Smooth muscle cell (in vitro differentiated cells): ENCODE measurements at regions not wholly inside any gene's neighbourhood (a gene's known extent, or its start where the extent isn't known, plus 50 kb on each side); places are given as distances from the start of the nearest gene placed in this dataset.

Experiments used
- DNase-seq: peaks from one replicate; lab custom pipeline; 2025; ENCODE audit not compliant: unreplicated experiment; lab: John Stamatoyannopoulos, UW
- H2AFZ ChIP-seq: fragments of 200-600 bp; sonication (generic); 2 replicates; pipeline ENCODE4 v1.6.0; 2016; ENCODE audit warnings: antibody characterized with exemption, low read depth, mild to moderate bottlenecking
- H3F3A ChIP-seq: fragments of 200-600 bp; sonication (generic); 2 replicates; pipeline ENCODE4 v1.6.0; 2017; ENCODE audit warnings: antibody characterized with exemption, low read depth
- H3K27ac ChIP-seq: fragments of 200-600 bp; sonication (generic); 2 replicates; pipeline ENCODE4 v1.5.1; 2016; ENCODE audit warnings: low read depth, mild to moderate bottlenecking
- H3K27me3 ChIP-seq: fragments of 200-600 bp; sonication (generic); 2 replicates; pipeline ENCODE4 v1.6.1; 2016; ENCODE audit warnings: low read depth, mild to moderate bottlenecking
- H3K36me3 ChIP-seq: fragments of 200-600 bp; sonication (generic); 2 replicates; pipeline ENCODE4 v1.5.1; 2016; ENCODE audit warnings: low read depth
- H3K4me1 ChIP-seq: fragments of 200-600 bp; sonication (generic); 2 replicates; pipeline ENCODE4 v1.5.1; 2016; ENCODE audit warnings: low read depth
- H3K4me2 ChIP-seq: fragments of 200-600 bp; sonication (generic); 2 replicates; pipeline ENCODE4 v1.6.0; 2016; ENCODE audit warnings: mild to moderate bottlenecking
- H3K4me3 ChIP-seq: fragments of 200-600 bp; sonication (generic); 2 replicates; pipeline ENCODE4 v1.5.1; 2016; ENCODE audit warnings: mild to moderate bottlenecking
- H3K79me2 ChIP-seq: fragments of 200-600 bp; sonication (generic); 2 replicates; pipeline ENCODE4 v1.6.0; 2016; ENCODE audit warnings: low read depth, mild to moderate bottlenecking
- H3K9ac ChIP-seq: fragments of 200-600 bp; sonication (generic); 2 replicates; pipeline ENCODE4 v1.6.0; 2016; ENCODE audit warnings: low read depth
- H3K9me3 ChIP-seq: fragments of 200-600 bp; sonication (generic); replicated peaks from 2 replicates; pipeline ENCODE4 v1.5.1; 2016; ENCODE audit warnings: low read depth
- H4K20me1 ChIP-seq: fragments of 200-600 bp; sonication (generic); 2 replicates; pipeline ENCODE4 v1.6.0; 2016; ENCODE audit warnings: low read depth
- WGBS: methylation state at CpG from one replicate; pipeline ENCODE4 v1.1.7; 2016; ENCODE audit warnings: low lambda C conversion rate; 5-methylcytosine and 5-hydroxymethylcytosine counted together
- TF ChIP-seq, protein P1 (sequence below): fragments of 200-600 bp; sonication (generic); IDR thresholded peaks from 2 replicates; pipeline ENCODE4 v1.5.1; 2017; ENCODE audit warnings: borderline replicate concordance, mild to moderate bottlenecking, antibody characterized with exemption; ENCODE audit not compliant: insufficient read depth, poor library complexity, severe bottlenecking

DNA sequence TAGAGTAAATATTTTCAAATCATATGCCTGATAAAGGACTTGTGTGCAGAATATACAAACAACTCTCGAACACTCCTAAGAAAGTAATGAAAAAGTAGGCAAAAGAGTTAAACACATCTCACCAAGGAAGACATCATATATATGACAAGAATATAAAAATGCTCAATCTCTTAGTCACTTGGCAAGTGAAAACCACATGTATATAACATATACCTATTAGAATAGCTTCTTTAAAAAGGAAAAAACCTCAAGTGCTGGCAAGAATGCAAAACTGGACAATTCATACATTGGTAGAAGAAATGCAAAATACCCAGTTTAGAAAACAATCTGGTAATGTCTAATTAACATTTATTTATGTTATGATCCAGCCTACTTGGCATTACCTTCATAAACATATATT lies 146.6 kb upstream of the DGKB start:
- no peaks in the 10 kb centered on the region for H3K79me2 ChIP-seq
- no peaks in the 10 kb centered on the region for H3K36me3 ChIP-seq
- H3K27me3 ChIP-seq, result no peaks in the 10 kb centered on the region
- H3K4me2 ChIP-seq, result no peak overlapping the region
- no peak overlapping the region for H3K9ac ChIP-seq
- no peaks in the 10 kb centered on the region for H4K20me1 ChIP-seq
- no peak overlapping the region for H2AFZ ChIP-seq
- no peaks in the 10 kb centered on the region for H3K9me3 ChIP-seq
- no peak overlapping the region for H3K27ac ChIP-seq
- no peak for DNase-seq
- TF ChIP-seq, protein P1, sequence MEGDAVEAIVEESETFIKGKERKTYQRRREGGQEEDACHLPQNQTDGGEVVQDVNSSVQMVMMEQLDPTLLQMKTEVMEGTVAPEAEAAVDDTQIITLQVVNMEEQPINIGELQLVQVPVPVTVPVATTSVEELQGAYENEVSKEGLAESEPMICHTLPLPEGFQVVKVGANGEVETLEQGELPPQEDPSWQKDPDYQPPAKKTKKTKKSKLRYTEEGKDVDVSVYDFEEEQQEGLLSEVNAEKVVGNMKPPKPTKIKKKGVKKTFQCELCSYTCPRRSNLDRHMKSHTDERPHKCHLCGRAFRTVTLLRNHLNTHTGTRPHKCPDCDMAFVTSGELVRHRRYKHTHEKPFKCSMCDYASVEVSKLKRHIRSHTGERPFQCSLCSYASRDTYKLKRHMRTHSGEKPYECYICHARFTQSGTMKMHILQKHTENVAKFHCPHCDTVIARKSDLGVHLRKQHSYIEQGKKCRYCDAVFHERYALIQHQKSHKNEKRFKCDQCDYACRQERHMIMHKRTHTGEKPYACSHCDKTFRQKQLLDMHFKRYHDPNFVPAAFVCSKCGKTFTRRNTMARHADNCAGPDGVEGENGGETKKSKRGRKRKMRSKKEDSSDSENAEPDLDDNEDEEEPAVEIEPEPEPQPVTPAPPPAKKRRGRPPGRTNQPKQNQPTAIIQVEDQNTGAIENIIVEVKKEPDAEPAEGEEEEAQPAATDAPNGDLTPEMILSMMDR, result no peak
- H3F3A ChIP-seq, result no peaks in the 10 kb centered on the region
- WGBS, result 85% methylated on average over 1 of the region's 1 CpG
- no peaks in the 10 kb centered on the region for H3K4me1 ChIP-seq
- no peak overlapping the region for H3K4me3 ChIP-seq

DNA sequence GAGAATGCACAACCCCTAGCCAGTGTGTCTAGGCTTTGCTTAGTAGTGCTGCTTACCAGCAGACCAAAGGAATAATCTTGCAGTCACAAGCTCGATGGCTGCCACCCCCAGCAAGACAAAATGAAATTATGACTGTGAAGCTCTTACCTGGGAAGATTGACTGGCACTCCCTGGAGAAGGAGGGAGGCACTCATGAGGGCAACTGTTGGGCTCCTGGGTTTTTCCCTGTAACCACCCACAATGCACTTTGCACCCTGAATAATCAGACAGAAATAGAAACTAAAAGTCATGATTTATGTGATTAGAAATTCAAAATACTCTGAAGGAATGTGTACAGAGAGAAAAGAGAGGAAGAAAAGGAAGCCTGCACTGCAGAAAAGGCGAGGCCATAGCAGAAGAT lies 144.3 kb upstream of the DGKB start:
- Histone ChIP-seq H2AFZ (no peak overlapping the region), H3K9ac (no peak overlapping the region), H3K4me2 (no peak overlapping the region), H4K20me1 (no peaks in the 10 kb centered on the region), H3K36me3 (no peaks in the 10 kb centered on the region), H3K79me2 (no peaks in the 10 kb centered on the region), H3F3A (no peaks in the 10 kb centered on the region), H3K4me1 (no peaks in the 10 kb centered on the region), H3K27me3 (no peaks in the 10 kb centered on the region), H3K4me3 (no peak overlapping the region), H3K27ac (no peak overlapping the region), H3K9me3 (no peaks in the 10 kb centered on the region)
- no peak for DNase-seq
- TF ChIP-seq, protein P1, result no peak
- 90% methylated on average over 2 of the region's 2 CpGs for WGBS

DNA sequence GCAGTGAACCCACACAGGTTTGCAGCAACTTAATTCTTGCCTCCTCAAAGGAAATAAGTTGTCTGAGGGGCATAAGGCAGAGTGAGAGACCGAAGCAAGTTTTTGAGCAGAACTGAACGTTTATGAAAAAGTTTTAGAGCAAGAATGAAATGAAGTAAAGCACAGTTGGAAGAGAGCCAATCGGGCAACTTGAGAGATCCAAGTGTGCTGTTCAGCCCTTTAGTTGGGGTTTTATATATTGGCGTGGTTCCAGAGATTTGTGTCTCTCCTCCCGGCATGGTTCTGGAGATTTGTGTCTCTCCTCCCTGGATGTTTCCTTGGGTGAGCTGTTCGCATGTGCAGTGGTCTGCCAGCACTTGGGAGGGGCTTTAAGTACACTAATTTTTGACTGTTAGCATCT lies 141.4 kb upstream of the DGKB start:
- no peaks in the 10 kb centered on the region for H3K27me3 ChIP-seq
- WGBS, result 91% methylated on average over 6 of the region's 6 CpGs
- H3K36me3 ChIP-seq, result no peaks in the 10 kb centered on the region
- no peaks in the 10 kb centered on the region for H3K79me2 ChIP-seq
- no peak overlapping the region for H3K4me3 ChIP-seq
- DNase-seq, result no peak
- H3K9ac ChIP-seq, result no peak overlapping the region
- no peaks in the 10 kb centered on the region for H3K4me1 ChIP-seq
- TF ChIP-seq, protein P1, result no peak
- no peaks in the 10 kb centered on the region for H4K20me1 ChIP-seq
- no peak overlapping the region for H3K4me2 ChIP-seq
- no peak overlapping the region for H2AFZ ChIP-seq
- no peaks in the 10 kb centered on the region for H3F3A ChIP-seq
- H3K9me3 ChIP-seq, result no peaks in the 10 kb centered on the region
- no peak overlapping the region for H3K27ac ChIP-seq

DNA sequence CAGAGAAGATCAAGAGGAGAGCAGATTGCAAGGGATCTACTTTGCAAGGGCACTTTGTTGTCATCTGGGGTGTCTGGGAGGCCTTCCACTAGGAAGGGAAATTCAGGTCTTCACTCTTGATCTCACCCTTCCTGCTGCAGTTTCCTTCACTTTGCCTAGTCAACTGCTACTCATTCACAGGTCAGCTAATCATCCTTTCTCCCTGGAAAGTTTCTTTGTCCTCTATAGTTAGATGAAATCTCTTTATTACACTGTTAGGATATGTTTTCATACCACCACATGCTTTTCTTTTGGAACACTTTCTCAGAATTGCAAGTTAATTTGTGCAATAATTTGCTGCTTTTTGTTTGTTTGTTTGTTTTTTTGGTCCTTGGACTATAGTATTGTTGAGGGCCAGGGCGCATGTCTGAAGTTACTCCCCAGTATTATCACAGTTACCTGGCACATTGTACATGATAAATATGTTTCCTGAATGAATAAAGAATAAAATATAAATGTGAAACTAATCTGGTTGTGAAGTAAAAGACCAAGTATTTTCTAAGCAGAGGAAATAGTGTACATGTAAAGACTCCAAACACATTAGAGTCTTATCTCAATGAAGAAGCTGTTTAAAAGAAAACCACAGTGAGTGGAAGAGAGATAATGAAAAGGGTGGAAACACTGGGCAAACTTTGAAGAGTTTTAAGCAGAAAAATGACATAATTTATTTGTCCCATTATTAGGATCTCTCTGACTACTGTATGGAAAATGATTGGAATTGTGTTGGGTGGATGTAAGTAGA lies 139.9 kb upstream of the DGKB start:
- Histone ChIP-seq H3K9me3 (no peaks in the 10 kb centered on the region), H4K20me1 (no peaks in the 10 kb centered on the region), H3K4me1 (no peaks in the 10 kb centered on the region), H3K36me3 (no peaks in the 10 kb centered on the region), H3K9ac (no peak overlapping the region), H3K4me3 (no peak overlapping the region), H2AFZ (no peak overlapping the region), H3K27ac (no peak overlapping the region), H3F3A (no peaks in the 10 kb centered on the region), H3K79me2 (no peaks in the 10 kb centered on the region), H3K27me3 (no peaks in the 10 kb centered on the region), H3K4me2 (no peak overlapping the region)
- DNase-seq, result no peak
- TF ChIP-seq, protein P1, result no peak
- WGBS, result 100% methylated on average over 1 of the region's 1 CpG
